Mammary epithelial cell (primary cell): ENCODE measurements at regions not wholly inside any gene's neighbourhood (a gene's known extent, or its start where the extent isn't known, plus 50 kb on each side); places are given as distances from the start of the nearest gene placed in this dataset.

Experiments used
- CTCF ChIP-seq, 2 donors: IDR thresholded peaks in 1 of 2; conservative IDR thresholded peaks in 1 of 2; 2 replicates each; pipeline ENCODE4 v1.5.1; 2011 to 2012; ENCODE audit warnings: inconsistent platforms in 2 of 2, low read length in 2 of 2, mild to moderate bottlenecking in 2 of 2, control low read depth in 1 of 2, low read depth in 1 of 2; ENCODE audit not compliant: insufficient read depth in 1 of 2; ENCODE audit errors: extremely low read depth in 1 of 2
- EZH2 ChIP-seq: IDR thresholded peaks from 2 replicates; pipeline ENCODE4 v1.6.1; 2012; ENCODE audit warnings: low read length, inconsistent platforms, borderline replicate concordance

- TF ChIP-seq CTCF (conservative IDR thresholded peaks at IDR 0.05 in 1 of 2, IDR thresholded peaks at IDR 0.05 in 1 of 2; ENCODE audit: extremely low read depth in 1 of 2, insufficient read depth in 1 of 2, low read depth in 1 of 2, low read length in 2 of 2) (no peak), EZH2 (no peak)
Measured at GRCh38 chr3:159787178-159787574, 201.5 kb upstream of the IL12A start.
